HEK293 (cell line): ENCODE measurements at regions not wholly inside any gene's neighbourhood (a gene's known extent, or its start where the extent isn't known, plus 50 kb on each side); places are given as distances from the start of the nearest gene placed in this dataset.

Experiments used
- EGR2 ChIP-seq: fragments of 450-650 bp; formaldehyde crosslinking; IDR thresholded peaks from 2 replicates; pipeline ENCODE4 v1.5.1; 2016; ENCODE audit warnings: low read depth, missing biosample characterization, missing genetic modification characterization
- GLI4 ChIP-seq: fragments of 450-650 bp; formaldehyde crosslinking; IDR thresholded peaks from 2 replicates; pipeline ENCODE4 v1.5.1; 2016; ENCODE audit warnings: missing biosample characterization, missing genetic modification characterization
- GLIS2 ChIP-seq: fragments of 450-650 bp; formaldehyde crosslinking; IDR thresholded peaks from 2 replicates; pipeline ENCODE4 v1.5.1; 2016; ENCODE audit warnings: missing biosample characterization, missing genetic modification characterization
- KLF16 ChIP-seq: fragments of 450-650 bp; formaldehyde crosslinking; IDR thresholded peaks from 2 replicates; pipeline ENCODE4 v1.5.1; 2017; ENCODE audit warnings: missing biosample characterization, missing genetic modification characterization
- KLF9 ChIP-seq: fragments of 450-650 bp; formaldehyde crosslinking; IDR thresholded peaks from 2 replicates; pipeline ENCODE4 v1.5.1; 2016; ENCODE audit warnings: missing biosample characterization, missing genetic modification characterization, low read depth
- MYNN ChIP-seq: fragments of 450-650 bp; formaldehyde crosslinking; IDR thresholded peaks from 2 replicates; pipeline ENCODE4 v1.5.1; 2016; ENCODE audit warnings: missing biosample characterization, missing genetic modification characterization, borderline replicate concordance
- MZF1 ChIP-seq: fragments of 450-650 bp; formaldehyde crosslinking; IDR thresholded peaks from 2 replicates; pipeline ENCODE4 v1.5.1; 2017; ENCODE audit warnings: missing biosample characterization, missing genetic modification characterization, borderline replicate concordance
- SCRT1 ChIP-seq: fragments of 450-650 bp; formaldehyde crosslinking; IDR thresholded peaks from 2 replicates; pipeline ENCODE4 v1.5.1; 2016; ENCODE audit warnings: missing biosample characterization, missing genetic modification characterization, borderline replicate concordance
- YY1 ChIP-seq: fragments of 450-650 bp; formaldehyde crosslinking; IDR thresholded peaks from 2 replicates; pipeline ENCODE4 v1.5.1; 2018; ENCODE audit warnings: missing biosample characterization, missing genetic modification characterization
- ZBTB1 ChIP-seq: fragments of 450-650 bp; formaldehyde crosslinking; IDR thresholded peaks from 2 replicates; pipeline ENCODE4 v1.5.1; 2016; ENCODE audit warnings: missing biosample characterization, missing genetic modification characterization
- ZIC2 ChIP-seq: fragments of 450-650 bp; formaldehyde crosslinking; IDR thresholded peaks from 2 replicates; pipeline ENCODE4 v1.5.1; 2016; ENCODE audit warnings: missing biosample characterization, missing genetic modification characterization
- ZNF10 ChIP-seq: fragments of 450-650 bp; formaldehyde crosslinking; IDR thresholded peaks from 2 replicates; pipeline ENCODE4 v1.5.1; 2017; ENCODE audit warnings: missing biosample characterization, missing genetic modification characterization
- ZNF112 ChIP-seq: fragments of 450-650 bp; formaldehyde crosslinking; IDR thresholded peaks from 2 replicates; pipeline ENCODE4 v1.5.0; 2017; ENCODE audit warnings: missing biosample characterization, missing genetic modification characterization
- ZNF140 ChIP-seq: fragments of 450-650 bp; formaldehyde crosslinking; IDR thresholded peaks from 2 replicates; pipeline ENCODE4 v1.5.1; 2016; ENCODE audit warnings: missing biosample characterization, missing genetic modification characterization
- ZNF266 ChIP-seq: fragments of 450-650 bp; formaldehyde crosslinking; IDR thresholded peaks from 2 replicates; pipeline ENCODE4 v1.5.1; 2016; ENCODE audit warnings: missing biosample characterization, missing genetic modification characterization, low read depth
- ZNF354C ChIP-seq: fragments of 450-650 bp; formaldehyde crosslinking; IDR thresholded peaks from 2 replicates; pipeline ENCODE4 v1.5.1; 2016; ENCODE audit warnings: missing biosample characterization, missing genetic modification characterization, low read depth, borderline replicate concordance
- ZNF394 ChIP-seq: fragments of 450-650 bp; formaldehyde crosslinking; IDR thresholded peaks from 2 replicates; pipeline ENCODE4 v1.5.1; 2016; ENCODE audit warnings: missing biosample characterization, missing genetic modification characterization, mild to moderate bottlenecking, moderate library complexity, borderline replicate concordance
- ZNF426 ChIP-seq: fragments of 450-650 bp; formaldehyde crosslinking; IDR thresholded peaks from 2 replicates; pipeline ENCODE4 v1.5.1; 2017; ENCODE audit warnings: missing biosample characterization, missing genetic modification characterization, mild to moderate bottlenecking, inconsistent platforms, moderate library complexity
- ZNF501 ChIP-seq: fragments of 450-650 bp; formaldehyde crosslinking; IDR thresholded peaks from 2 replicates; pipeline ENCODE4 v1.5.1; 2016; ENCODE audit warnings: missing biosample characterization, missing genetic modification characterization
- ZNF548 ChIP-seq: fragments of 450-650 bp; formaldehyde crosslinking; IDR thresholded peaks from 2 replicates; pipeline ENCODE4 v1.5.1; 2016; ENCODE audit warnings: missing biosample characterization, missing genetic modification characterization
- ZNF558 ChIP-seq: fragments of 450-650 bp; formaldehyde crosslinking; IDR thresholded peaks from 2 replicates; pipeline ENCODE4 v1.5.1; 2016; ENCODE audit warnings: missing biosample characterization, missing genetic modification characterization
- ZNF571 ChIP-seq: fragments of 450-650 bp; formaldehyde crosslinking; IDR thresholded peaks from 2 replicates; pipeline ENCODE4 v1.5.0; 2017; ENCODE audit warnings: missing biosample characterization, missing genetic modification characterization
- ZNF621 ChIP-seq: fragments of 450-650 bp; formaldehyde crosslinking; IDR thresholded peaks from 2 replicates; pipeline ENCODE4 v1.5.1; 2017; ENCODE audit warnings: missing biosample characterization, missing genetic modification characterization
- ZNF654 ChIP-seq: fragments of 450-650 bp; formaldehyde crosslinking; IDR thresholded peaks from 2 replicates; pipeline ENCODE4 v1.5.1; 2016; ENCODE audit warnings: low read depth, missing biosample characterization, missing genetic modification characterization
- ZNF747 ChIP-seq: fragments of 450-650 bp; formaldehyde crosslinking; IDR thresholded peaks from 2 replicates; pipeline ENCODE4 v1.5.1; 2016; ENCODE audit warnings: missing biosample characterization, missing genetic modification characterization
- ZNF843 ChIP-seq: fragments of 450-650 bp; formaldehyde crosslinking; IDR thresholded peaks from 2 replicates; pipeline ENCODE4 v1.5.1; 2016; ENCODE audit warnings: missing biosample characterization, missing genetic modification characterization
- TF ChIP-seq, protein P1 (sequence below): fragments of 450-650 bp; formaldehyde crosslinking; IDR thresholded peaks from 2 replicates; pipeline ENCODE4 v1.5.1; 2016; ENCODE audit warnings: missing biosample characterization, missing genetic modification characterization, borderline replicate concordance
- TF ChIP-seq, protein P2 (sequence below): fragments of 450-650 bp; formaldehyde crosslinking; IDR thresholded peaks from 2 replicates; pipeline ENCODE4 v1.5.1; 2016; ENCODE audit warnings: missing biosample characterization, missing genetic modification characterization
- TF ChIP-seq, protein P3 (sequence below): fragments of 450-650 bp; formaldehyde crosslinking; conservative IDR thresholded peaks from 2 replicates; pipeline ENCODE4 v1.5.1; 2016; ENCODE audit warnings: low read depth, missing biosample characterization, missing genetic modification characterization

DNA sequence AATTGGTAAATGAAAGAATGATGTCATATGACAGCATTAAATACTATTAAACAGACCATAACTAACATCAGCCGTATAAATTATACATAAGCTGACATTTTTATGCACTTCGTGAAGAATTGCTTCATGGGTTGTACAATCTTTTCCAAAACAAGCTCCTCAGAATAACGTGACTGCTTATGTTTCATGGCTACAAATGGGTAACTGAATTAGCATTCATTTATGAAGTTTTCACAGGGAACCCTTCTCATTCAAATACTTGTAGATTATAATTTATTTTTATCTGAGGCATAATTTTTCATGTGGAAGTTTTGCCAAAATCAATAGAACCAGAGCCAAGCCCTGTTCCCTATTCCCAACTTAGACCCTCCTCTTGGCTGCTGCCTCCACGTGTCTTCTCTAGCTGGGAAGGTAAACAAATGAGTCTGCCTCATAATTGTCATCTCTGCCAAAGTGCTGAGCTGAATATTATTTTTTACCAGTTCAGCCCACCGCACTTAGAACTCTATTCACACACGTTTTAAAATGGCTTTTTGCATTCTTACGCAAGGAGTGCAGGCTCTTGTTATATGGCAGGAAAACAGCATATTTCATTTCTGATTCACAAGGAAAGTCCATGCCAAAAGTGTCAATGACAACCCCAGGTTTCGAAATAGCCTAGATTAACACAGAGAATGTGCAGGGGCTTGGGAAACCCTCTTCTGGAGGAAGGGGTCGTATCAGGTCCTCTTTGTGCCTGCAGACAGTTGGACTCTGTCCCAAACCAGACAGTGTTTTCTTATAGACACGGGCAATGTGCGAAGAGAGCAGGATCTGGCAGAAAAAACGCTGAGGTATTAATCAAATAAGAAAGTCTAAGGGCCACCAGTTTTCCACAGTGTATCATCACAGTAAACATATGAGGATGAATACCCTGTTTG is 370.7 kb upstream of the MGMT start (continued):
- TF ChIP-seq ZNF621 (tag by site-specific recombination) = no peak
- TF ChIP-seq ZNF558 (tag by site-specific recombination) = no peak; the same call in 1 of the 2 replicates
- TF ChIP-seq ZNF654 = no peak
- TF ChIP-seq ZNF571 (tag by site-specific recombination) = no peak
- no peak for TF ChIP-seq ZNF354C (tag by site-specific recombination)
- no peak for TF ChIP-seq MZF1 (tag by site-specific recombination)
- no peak for TF ChIP-seq YY1 (tag by site-specific recombination)
- TF ChIP-seq, protein P1, sequence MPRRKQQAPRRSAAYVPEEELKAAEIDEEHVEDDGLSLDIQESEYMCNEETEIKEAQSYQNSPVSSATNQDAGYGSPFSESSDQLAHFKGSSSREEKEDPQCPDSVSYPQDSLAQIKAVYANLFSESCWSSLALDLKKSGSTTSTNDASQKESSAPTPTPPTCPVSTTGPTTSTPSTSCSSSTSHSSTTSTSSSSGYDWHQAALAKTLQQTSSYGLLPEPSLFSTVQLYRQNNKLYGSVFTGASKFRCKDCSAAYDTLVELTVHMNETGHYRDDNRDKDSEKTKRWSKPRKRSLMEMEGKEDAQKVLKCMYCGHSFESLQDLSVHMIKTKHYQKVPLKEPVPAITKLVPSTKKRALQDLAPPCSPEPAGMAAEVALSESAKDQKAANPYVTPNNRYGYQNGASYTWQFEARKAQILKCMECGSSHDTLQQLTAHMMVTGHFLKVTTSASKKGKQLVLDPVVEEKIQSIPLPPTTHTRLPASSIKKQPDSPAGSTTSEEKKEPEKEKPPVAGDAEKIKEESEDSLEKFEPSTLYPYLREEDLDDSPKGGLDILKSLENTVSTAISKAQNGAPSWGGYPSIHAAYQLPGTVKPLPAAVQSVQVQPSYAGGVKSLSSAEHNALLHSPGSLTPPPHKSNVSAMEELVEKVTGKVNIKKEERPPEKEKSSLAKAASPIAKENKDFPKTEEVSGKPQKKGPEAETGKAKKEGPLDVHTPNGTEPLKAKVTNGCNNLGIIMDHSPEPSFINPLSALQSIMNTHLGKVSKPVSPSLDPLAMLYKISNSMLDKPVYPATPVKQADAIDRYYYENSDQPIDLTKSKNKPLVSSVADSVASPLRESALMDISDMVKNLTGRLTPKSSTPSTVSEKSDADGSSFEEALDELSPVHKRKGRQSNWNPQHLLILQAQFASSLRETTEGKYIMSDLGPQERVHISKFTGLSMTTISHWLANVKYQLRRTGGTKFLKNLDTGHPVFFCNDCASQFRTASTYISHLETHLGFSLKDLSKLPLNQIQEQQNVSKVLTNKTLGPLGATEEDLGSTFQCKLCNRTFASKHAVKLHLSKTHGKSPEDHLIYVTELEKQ (tag by site-specific recombination) = no peak
- TF ChIP-seq MYNN (tag by site-specific recombination) = no peak
- TF ChIP-seq ZNF747 (tag by site-specific recombination) = no peak
- no peak for TF ChIP-seq ZNF548
- no peak for TF ChIP-seq ZNF266 (tag by site-specific recombination)
- TF ChIP-seq KLF16 (tag by site-specific recombination) = 0 out of 2 replicates have a peak, but pooled peaks have one; percentile 66
- no peak for TF ChIP-seq ZIC2
- no peak for TF ChIP-seq ZNF501 (tag by site-specific recombination)
- TF ChIP-seq ZNF426 (tag by site-specific recombination) = no peak
- no peak for TF ChIP-seq EGR2
- TF ChIP-seq KLF9 (tag by site-specific recombination) = no peak
- TF ChIP-seq ZNF843 (tag by site-specific recombination) = peak; percentile 77
- no peak for TF ChIP-seq GLI4
- no peak for TF ChIP-seq ZNF10
- 0 out of 2 replicates have a peak, but pooled peaks have one; percentile 67 for TF ChIP-seq ZBTB1 (tag by site-specific recombination)
- TF ChIP-seq, protein P2, sequence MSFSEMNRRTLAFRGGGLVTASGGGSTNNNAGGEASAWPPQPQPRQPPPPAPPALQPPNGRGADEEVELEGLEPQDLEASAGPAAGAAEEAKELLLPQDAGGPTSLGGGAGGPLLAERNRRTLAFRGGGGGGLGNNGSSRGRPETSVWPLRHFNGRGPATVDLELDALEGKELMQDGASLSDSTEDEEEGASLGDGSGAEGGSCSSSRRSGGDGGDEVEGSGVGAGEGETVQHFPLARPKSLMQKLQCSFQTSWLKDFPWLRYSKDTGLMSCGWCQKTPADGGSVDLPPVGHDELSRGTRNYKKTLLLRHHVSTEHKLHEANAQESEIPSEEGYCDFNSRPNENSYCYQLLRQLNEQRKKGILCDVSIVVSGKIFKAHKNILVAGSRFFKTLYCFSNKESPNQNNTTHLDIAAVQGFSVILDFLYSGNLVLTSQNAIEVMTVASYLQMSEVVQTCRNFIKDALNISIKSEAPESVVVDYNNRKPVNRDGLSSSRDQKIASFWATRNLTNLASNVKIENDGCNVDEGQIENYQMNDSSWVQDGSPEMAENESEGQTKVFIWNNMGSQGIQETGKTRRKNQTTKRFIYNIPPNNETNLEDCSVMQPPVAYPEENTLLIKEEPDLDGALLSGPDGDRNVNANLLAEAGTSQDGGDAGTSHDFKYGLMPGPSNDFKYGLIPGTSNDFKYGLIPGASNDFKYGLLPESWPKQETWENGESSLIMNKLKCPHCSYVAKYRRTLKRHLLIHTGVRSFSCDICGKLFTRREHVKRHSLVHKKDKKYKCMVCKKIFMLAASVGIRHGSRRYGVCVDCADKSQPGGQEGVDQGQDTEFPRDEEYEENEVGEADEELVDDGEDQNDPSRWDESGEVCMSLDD (tag by site-specific recombination) = no peak
- no peak for TF ChIP-seq ZNF394 (tag by site-specific recombination)
- TF ChIP-seq, protein P3, sequence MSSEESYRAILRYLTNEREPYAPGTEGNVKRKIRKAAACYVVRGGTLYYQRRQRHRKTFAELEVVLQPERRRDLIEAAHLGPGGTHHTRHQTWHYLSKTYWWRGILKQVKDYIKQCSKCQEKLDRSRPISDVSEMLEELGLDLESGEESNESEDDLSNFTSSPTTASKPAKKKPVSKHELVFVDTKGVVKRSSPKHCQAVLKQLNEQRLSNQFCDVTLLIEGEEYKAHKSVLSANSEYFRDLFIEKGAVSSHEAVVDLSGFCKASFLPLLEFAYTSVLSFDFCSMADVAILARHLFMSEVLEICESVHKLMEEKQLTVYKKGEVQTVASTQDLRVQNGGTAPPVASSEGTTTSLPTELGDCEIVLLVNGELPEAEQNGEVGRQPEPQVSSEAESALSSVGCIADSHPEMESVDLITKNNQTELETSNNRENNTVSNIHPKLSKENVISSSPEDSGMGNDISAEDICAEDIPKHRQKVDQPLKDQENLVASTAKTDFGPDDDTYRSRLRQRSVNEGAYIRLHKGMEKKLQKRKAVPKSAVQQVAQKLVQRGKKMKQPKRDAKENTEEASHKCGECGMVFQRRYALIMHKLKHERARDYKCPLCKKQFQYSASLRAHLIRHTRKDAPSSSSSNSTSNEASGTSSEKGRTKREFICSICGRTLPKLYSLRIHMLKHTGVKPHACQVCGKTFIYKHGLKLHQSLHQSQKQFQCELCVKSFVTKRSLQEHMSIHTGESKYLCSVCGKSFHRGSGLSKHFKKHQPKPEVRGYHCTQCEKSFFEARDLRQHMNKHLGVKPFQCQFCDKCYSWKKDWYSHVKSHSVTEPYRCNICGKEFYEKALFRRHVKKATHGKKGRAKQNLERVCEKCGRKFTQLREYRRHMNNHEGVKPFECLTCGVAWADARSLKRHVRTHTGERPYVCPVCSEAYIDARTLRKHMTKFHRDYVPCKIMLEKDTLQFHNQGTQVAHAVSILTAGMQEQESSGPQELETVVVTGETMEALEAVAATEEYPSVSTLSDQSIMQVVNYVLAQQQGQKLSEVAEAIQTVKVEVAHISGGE (tag by site-specific recombination) = no peak
- no peak for TF ChIP-seq ZNF140 (tag by site-specific recombination)
- no peak for TF ChIP-seq SCRT1 (tag by site-specific recombination)
- TF ChIP-seq ZNF112 = no peak
- no peak for TF ChIP-seq GLIS2 (tag by site-specific recombination)
